ENCODE measurements at regions not wholly inside any gene's neighbourhood (a gene's known extent, or its start where the extent isn't known, plus 50 kb on each side); places are given as distances from the start of the nearest gene placed in this dataset.
"Not testable (repeated sequence)": the region's sequence is repeated elsewhere in the genome, so short reads cannot be mapped to it uniquely, and the experiment has no call there.

- peaks cover 19% of the 10 kb centered on the region for H3K4me1 ChIP-seq (ENCODE audit: control insufficient read depth, insufficient read depth, low read length)
- no peaks in the 10 kb centered on the region for H3K36me3 ChIP-seq (ENCODE audit: control insufficient read depth, insufficient read depth, low read length)
- no peaks in the 10 kb centered on the region for H3K27me3 ChIP-seq (ENCODE audit: control insufficient read depth, insufficient read depth, low read length)
- H3K9ac ChIP-seq (ENCODE audit: low read depth, low read length): no peak overlapping the region
- H3K9me3 ChIP-seq (ENCODE audit: control insufficient read depth, insufficient read depth, low read length): no peaks in the 10 kb centered on the region
- no peak overlapping the region for H3K4me3 ChIP-seq (ENCODE audit: low read depth, low read length)
- no peak overlapping the region for H3K27ac ChIP-seq (ENCODE audit: low read depth, low read length)
These were observed 182.3 kb downstream of the C9orf152 start for GRCh38 chr9:110025551-110026170.

GRCh38 chr9:110027671-110028081 is 180.3 kb downstream of the C9orf152 start:
- H3K4me3 ChIP-seq (ENCODE audit: low read depth, low read length): no peak overlapping the region

GRCh38 chr9:110028271-110028670 is 179.7 kb downstream of the C9orf152 start:
- Histone ChIP-seq H3K4me3 (ENCODE audit: low read depth, low read length) (no peak overlapping the region), H3K9ac (ENCODE audit: low read depth, low read length) (no peak overlapping the region), H3K36me3 (ENCODE audit: control insufficient read depth, insufficient read depth, low read length) (no peaks in the 10 kb centered on the region), H3K27ac (ENCODE audit: low read depth, low read length) (no peak overlapping the region), H3K27me3 (ENCODE audit: control insufficient read depth, insufficient read depth, low read length) (no peaks in the 10 kb centered on the region), H3K4me1 (ENCODE audit: control insufficient read depth, insufficient read depth, low read length) (peaks cover 19% of the 10 kb centered on the region), H3K9me3 (ENCODE audit: control insufficient read depth, insufficient read depth, low read length) (no peaks in the 10 kb centered on the region)

More at GRCh38 chr9:110027671-110028081, 180.3 kb downstream of the C9orf152 start:
- H3K27me3 ChIP-seq (ENCODE audit: control insufficient read depth, insufficient read depth, low read length): no peaks in the 10 kb centered on the region
- no peaks in the 10 kb centered on the region for H3K9me3 ChIP-seq (ENCODE audit: control insufficient read depth, insufficient read depth, low read length)
- H3K27ac ChIP-seq (ENCODE audit: low read depth, low read length): peak overlapping the region; percentile 85
- H3K9ac ChIP-seq (ENCODE audit: low read depth, low read length): peak overlapping the region; percentile 17; the same call in 1 of the 2 replicates
- H3K36me3 ChIP-seq (ENCODE audit: control insufficient read depth, insufficient read depth, low read length): no peaks in the 10 kb centered on the region
- peaks cover 19% of the 10 kb centered on the region for H3K4me1 ChIP-seq (ENCODE audit: control insufficient read depth, insufficient read depth, low read length)

GRCh38 chr9:110028676-110029075 is 179.3 kb downstream of the C9orf152 start:
- Histone ChIP-seq H3K27ac (ENCODE audit: low read depth, low read length) (no peak overlapping the region), H3K9me3 (ENCODE audit: control insufficient read depth, insufficient read depth, low read length) (no peaks in the 10 kb centered on the region), H3K4me1 (ENCODE audit: control insufficient read depth, insufficient read depth, low read length) (peaks cover 19% of the 10 kb centered on the region), H3K9ac (ENCODE audit: low read depth, low read length) (no peak overlapping the region), H3K4me3 (ENCODE audit: low read depth, low read length) (no peak overlapping the region), H3K36me3 (ENCODE audit: control insufficient read depth, insufficient read depth, low read length) (no peaks in the 10 kb centered on the region), H3K27me3 (ENCODE audit: control insufficient read depth, insufficient read depth, low read length) (no peaks in the 10 kb centered on the region)

- Histone ChIP-seq H3K4me3 (ENCODE audit: low read depth, low read length) (no peak overlapping the region), H3K4me1 (ENCODE audit: control insufficient read depth, insufficient read depth, low read length) (peaks cover 19% of the 10 kb centered on the region), H3K9me3 (ENCODE audit: control insufficient read depth, insufficient read depth, low read length) (no peaks in the 10 kb centered on the region), H3K36me3 (ENCODE audit: control insufficient read depth, insufficient read depth, low read length) (no peaks in the 10 kb centered on the region), H3K9ac (ENCODE audit: low read depth, low read length) (no peak overlapping the region), H3K27me3 (ENCODE audit: control insufficient read depth, insufficient read depth, low read length) (no peaks in the 10 kb centered on the region), H3K27ac (ENCODE audit: low read depth, low read length) (no peak overlapping the region)
These were observed 178.5 kb downstream of the C9orf152 start for GRCh38 chr9:110029429-110029955.

GRCh38 chr9:110029956-110030480 is 177.9 kb downstream of the C9orf152 start:
- Histone ChIP-seq H3K4me1 (ENCODE audit: control insufficient read depth, insufficient read depth, low read length) (peaks cover 19% of the 10 kb centered on the region), H3K4me3 (ENCODE audit: low read depth, low read length) (no peak overlapping the region), H3K27me3 (ENCODE audit: control insufficient read depth, insufficient read depth, low read length) (no peaks in the 10 kb centered on the region), H3K9me3 (ENCODE audit: control insufficient read depth, insufficient read depth, low read length) (no peaks in the 10 kb centered on the region), H3K27ac (ENCODE audit: low read depth, low read length) (no peak overlapping the region), H3K36me3 (ENCODE audit: control insufficient read depth, insufficient read depth, low read length) (no peaks in the 10 kb centered on the region), H3K9ac (ENCODE audit: low read depth, low read length) (no peak overlapping the region)

- no peaks in the 10 kb centered on the region for H3K9me3 ChIP-seq (ENCODE audit: control insufficient read depth, insufficient read depth, low read length)
- no peaks in the 10 kb centered on the region for H3K36me3 ChIP-seq (ENCODE audit: control insufficient read depth, insufficient read depth, low read length)
- H3K27me3 ChIP-seq (ENCODE audit: control insufficient read depth, insufficient read depth, low read length): no peaks in the 10 kb centered on the region
- H3K4me3 ChIP-seq (ENCODE audit: low read depth, low read length): no peak overlapping the region
- no peak overlapping the region for H3K27ac ChIP-seq (ENCODE audit: low read depth, low read length)
- H3K9ac ChIP-seq (ENCODE audit: low read depth, low read length): no peak overlapping the region
- H3K4me1 ChIP-seq (ENCODE audit: control insufficient read depth, insufficient read depth, low read length): peaks cover 19% of the 10 kb centered on the region
These were observed 177.3 kb downstream of the C9orf152 start for GRCh38 chr9:110030632-110031031.

- H3K27ac ChIP-seq (ENCODE audit: low read depth, low read length): no peak overlapping the region
- no peak overlapping the region for H3K4me3 ChIP-seq (ENCODE audit: low read depth, low read length)
- no peak overlapping the region for H3K9ac ChIP-seq (ENCODE audit: low read depth, low read length)
- no peaks in the 10 kb centered on the region for H3K9me3 ChIP-seq (ENCODE audit: control insufficient read depth, insufficient read depth, low read length)
- peaks cover 19% of the 10 kb centered on the region for H3K4me1 ChIP-seq (ENCODE audit: control insufficient read depth, insufficient read depth, low read length)
- H3K27me3 ChIP-seq (ENCODE audit: control insufficient read depth, insufficient read depth, low read length): no peaks in the 10 kb centered on the region
- H3K36me3 ChIP-seq (ENCODE audit: control insufficient read depth, insufficient read depth, low read length): no peaks in the 10 kb centered on the region
These were observed 176.3 kb downstream of the C9orf152 start for GRCh38 chr9:110031511-110032173.

- not testable (repeated sequence) for H3K36me3 ChIP-seq (ENCODE audit: control insufficient read depth, insufficient read depth, low read length); H3K4me3 ChIP-seq (ENCODE audit: low read depth, low read length); H3K27ac ChIP-seq (ENCODE audit: low read depth, low read length); H3K27me3 ChIP-seq (ENCODE audit: control insufficient read depth, insufficient read depth, low read length); H3K9me3 ChIP-seq (ENCODE audit: control insufficient read depth, insufficient read depth, low read length); H3K9ac ChIP-seq (ENCODE audit: low read depth, low read length)
- peaks cover 12% of the 10 kb centered on the region for H3K4me1 ChIP-seq (ENCODE audit: control insufficient read depth, insufficient read depth, low read length)
These were observed 175.4 kb downstream of the C9orf152 start for GRCh38 chr9:110032532-110032931.

- Histone ChIP-seq H3K4me1 (ENCODE audit: control insufficient read depth, insufficient read depth, low read length) (peaks cover 4% of the 10 kb centered on the region; the same call in 1 of the 2 replicates), H3K9me3 (ENCODE audit: control insufficient read depth, insufficient read depth, low read length) (no peaks in the 10 kb centered on the region), H3K9ac (ENCODE audit: low read depth, low read length) (no peak overlapping the region), H3K4me3 (ENCODE audit: low read depth, low read length) (no peak overlapping the region), H3K27ac (ENCODE audit: low read depth, low read length) (no peak overlapping the region), H3K27me3 (ENCODE audit: control insufficient read depth, insufficient read depth, low read length) (no peaks in the 10 kb centered on the region), H3K36me3 (ENCODE audit: control insufficient read depth, insufficient read depth, low read length) (no peaks in the 10 kb centered on the region)
These were observed 174.1 kb downstream of the C9orf152 start for GRCh38 chr9:110033869-110034268.

- H3K4me3 ChIP-seq (ENCODE audit: low read depth, low read length): no peak overlapping the region
- no peaks in the 10 kb centered on the region for H3K4me1 ChIP-seq (ENCODE audit: control insufficient read depth, insufficient read depth, low read length)
- no peaks in the 10 kb centered on the region for H3K27me3 ChIP-seq (ENCODE audit: control insufficient read depth, insufficient read depth, low read length)
- no peak overlapping the region for H3K9ac ChIP-seq (ENCODE audit: low read depth, low read length)
- H3K9me3 ChIP-seq (ENCODE audit: control insufficient read depth, insufficient read depth, low read length): no peaks in the 10 kb centered on the region
- H3K36me3 ChIP-seq (ENCODE audit: control insufficient read depth, insufficient read depth, low read length): no peaks in the 10 kb centered on the region
- H3K27ac ChIP-seq (ENCODE audit: low read depth, low read length): no peak overlapping the region
These were observed 171.7 kb downstream of the C9orf152 start for GRCh38 chr9:110036286-110036685.

Measured in HUES48 (cell line).